HG03439 (cell line): ENCODE measurements at regions not wholly inside any gene's neighbourhood (a gene's known extent, or its start where the extent isn't known, plus 50 kb on each side); places are given as distances from the start of the nearest gene placed in this dataset.
"Not testable (repeated sequence)": the region's sequence is repeated elsewhere in the genome, so short reads cannot be mapped to it uniquely, and the experiment has no call there.

ENCODE experiments used
- ATAC-seq: cut with Tn5 transposase; IDR thresholded peaks from one replicate; pipeline ENCODE4 v1.9.1; 2021; ENCODE audit warnings: mild to moderate bottlenecking, moderate library complexity; ENCODE audit not compliant: unreplicated experiment

DNA sequence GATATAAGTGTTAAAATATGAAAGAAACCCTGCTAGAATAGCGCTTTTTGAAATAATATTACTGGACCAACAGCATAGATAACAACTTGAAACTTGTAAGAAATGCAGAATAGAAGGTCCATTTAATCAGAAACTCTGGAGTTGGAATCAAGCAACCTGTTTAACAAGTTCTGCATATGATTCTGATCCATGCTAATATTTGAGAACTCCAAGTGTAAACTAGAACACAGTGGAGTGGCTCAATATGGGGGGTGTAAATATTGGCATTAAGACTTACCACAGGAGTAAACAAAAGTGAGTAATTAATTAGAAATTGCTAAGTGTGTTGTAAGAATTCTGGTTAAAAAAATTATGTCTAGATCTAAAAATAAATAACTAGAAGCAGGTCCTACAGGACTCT is 151.2 kb downstream of the SLITRK1 start:
- no peak for ATAC-seq

DNA sequence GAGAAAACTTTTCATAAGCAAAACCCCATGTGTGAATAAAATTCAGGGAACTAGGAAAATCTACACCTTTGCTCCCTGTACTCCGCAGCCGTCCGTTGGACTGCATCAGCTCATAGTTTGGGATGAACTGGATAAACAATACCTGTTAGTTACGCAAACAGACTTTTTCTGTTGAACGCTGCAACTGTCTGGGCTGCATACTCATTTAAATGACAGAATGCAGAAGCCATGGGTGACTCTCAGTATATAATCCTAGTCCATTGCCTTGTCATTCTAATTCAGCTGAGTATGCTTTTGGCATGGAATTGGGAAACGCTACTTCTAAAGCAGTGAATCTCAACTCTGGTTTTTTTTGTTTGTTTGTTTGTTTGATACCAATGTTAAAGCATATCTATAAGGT is 151.6 kb downstream of the SLITRK1 start:
- ATAC-seq, result no peak

DNA sequence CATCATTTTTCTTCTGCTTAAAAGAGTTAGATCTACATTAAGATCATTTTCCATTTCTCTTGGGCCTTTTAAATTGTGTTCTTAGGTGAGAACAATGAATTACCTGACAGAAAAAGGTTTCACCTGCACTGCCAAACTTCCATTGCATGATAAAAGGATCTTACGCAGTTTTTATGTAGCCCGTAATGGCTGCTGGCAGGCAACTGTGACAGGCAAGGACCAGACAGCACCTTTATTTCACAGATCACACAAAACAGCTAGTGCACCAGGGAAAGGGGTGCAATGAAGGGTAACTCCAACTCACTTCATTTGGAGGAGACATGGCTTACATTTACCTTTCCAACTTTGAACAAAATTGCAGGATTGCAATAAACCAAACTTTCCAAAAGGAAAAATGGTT is 159.8 kb downstream of the SLITRK1 start:
- no peak for ATAC-seq

DNA sequence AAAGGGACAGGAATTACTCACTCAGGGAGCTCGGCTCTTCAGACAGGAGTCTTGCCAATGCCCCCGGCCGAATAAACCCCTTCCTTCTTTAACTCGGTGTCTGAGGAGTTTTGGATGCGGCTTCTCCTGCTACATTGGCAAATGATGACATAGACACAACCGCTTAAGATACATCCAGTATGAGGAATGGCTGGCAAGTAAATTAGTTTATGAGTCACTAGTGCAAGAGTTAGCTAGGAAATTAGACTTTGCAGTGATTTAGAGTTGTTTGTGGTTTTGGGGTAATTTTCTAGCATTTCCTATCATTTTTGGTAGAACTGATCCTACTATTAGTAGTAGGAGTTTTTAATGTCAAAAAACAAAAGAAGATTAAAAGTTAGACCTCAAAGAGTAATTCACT is 166.2 kb downstream of the SLITRK1 start:
- no peak for ATAC-seq

DNA sequence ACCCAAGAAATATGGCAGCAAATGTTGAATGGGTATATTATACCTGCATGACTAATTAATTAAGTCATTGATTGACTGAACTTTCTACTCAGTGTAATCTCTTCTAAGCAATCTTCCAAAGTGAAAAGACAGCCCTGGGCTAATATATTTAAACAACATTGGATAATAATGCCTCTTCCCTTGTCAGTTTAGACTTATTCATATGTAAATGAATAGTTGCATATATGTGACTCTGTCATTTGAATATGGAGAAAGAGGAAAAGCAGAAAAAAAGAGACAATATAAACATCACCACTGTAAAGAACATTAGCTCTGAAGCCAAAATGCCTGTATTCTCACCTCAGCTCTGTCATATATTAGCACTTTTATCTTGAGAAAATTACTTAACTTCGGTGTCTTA is 168.0 kb downstream of the SLITRK1 start:
- no peak for ATAC-seq

DNA sequence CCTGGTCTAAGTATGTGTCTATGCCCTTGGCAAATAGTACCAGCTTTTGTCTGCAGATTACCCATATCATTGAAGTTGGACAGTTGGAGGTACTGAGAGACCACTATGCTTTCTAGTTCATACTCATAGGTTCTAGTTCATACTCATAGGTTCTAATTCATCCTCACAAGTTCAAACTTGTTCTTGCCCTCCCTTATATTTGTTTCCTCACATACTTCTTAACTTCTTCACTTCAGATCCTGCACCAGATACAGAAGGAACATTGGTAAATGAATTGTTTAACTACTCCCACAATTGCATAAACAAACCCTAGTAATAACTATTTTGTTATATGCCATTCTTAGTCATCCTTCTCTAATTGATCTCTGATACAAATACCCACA is 172.2 kb downstream of the SLITRK1 start:
- no peak for ATAC-seq

DNA sequence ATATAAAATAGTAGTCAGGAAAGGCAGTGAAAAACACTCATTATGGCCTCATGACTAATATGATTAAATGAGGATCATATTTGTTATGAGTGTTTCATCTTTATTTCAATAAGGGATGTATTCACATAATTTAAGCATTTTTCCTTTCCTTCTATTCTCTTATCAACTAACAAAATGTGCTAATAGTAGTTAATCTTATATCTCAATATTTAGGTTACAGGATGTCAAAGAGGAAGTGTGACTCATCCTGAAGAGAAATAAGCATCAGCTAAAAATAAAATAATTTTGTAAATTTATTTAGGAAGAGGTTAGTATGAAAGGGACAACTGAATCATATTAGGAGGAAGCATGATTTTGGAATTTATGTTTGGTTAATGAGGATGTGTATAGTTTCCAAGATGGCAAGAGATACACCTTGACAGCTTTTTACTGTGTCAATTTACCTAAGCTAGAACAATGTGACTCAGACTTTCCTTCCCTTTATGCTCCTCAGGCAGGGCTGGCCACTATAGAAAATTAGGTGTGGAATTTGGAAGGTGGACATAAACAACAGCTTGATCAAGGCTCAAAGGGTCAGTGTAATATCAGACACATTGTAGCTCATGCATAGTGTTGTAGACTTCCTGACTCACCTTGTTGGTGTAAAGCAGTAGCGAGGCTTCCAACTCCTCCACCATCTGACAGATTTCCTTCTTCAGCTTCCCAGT is 172.7 kb downstream of the SLITRK1 start:
- no peak for ATAC-seq

DNA sequence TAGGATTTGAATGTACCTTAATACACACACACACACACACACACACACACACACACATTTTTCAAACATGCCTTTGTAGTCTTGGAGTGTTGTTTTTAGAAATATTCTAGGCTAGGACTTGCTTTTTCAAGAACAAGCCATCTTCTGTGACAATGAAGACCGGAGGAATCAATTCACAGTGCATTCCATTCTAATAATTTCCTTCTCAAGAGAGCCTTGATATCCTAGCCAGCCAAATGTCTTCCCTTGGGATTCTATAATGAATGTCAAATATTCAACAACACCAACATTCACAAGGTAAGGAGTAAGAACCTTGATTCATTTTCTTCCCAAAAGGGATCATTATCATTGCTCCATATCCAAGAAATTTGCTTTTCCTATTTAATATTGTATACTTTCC is 180.3 kb downstream of the SLITRK1 start:
- no peak for ATAC-seq

DNA sequence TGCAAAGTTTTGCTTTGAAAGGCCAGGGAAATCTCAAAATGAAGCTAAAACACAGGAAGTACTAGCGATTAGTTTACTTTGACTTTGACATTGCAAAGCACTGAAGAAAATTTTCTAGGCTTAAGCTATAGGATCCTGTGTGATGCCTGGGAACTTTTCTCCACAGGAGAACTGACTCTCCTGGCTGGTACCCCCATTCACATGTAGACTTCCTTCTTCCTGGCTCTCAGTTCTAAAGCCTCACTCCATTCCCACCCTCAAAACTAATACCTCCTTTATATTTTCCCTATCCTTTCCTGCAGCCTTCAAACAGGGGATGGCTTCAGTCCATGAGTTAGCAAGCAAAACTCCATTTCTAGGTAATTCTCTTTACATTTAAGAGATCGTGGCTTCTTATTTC is 189.5 kb downstream of the SLITRK1 start:
- ATAC-seq, result no peak

DNA sequence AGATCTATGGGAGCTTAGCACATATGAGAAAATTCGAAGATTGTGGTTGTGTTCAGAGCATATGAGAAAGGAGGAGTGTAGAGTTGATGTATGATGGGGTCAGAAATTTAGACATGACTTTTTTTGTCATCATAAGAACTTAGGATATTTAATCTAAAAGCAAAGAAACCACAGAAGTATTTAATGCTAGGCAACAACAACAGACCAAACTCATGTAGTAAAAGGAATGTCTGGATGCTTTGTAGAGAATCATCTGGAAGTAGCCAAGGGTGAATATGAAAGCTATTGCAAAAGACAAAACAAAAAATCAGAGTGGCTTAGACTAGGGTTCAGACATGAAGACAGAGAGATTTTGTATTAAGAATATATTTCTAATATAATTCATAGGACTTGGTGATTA is 190.3 kb downstream of the SLITRK1 start:
- ATAC-seq, result no peak

DNA sequence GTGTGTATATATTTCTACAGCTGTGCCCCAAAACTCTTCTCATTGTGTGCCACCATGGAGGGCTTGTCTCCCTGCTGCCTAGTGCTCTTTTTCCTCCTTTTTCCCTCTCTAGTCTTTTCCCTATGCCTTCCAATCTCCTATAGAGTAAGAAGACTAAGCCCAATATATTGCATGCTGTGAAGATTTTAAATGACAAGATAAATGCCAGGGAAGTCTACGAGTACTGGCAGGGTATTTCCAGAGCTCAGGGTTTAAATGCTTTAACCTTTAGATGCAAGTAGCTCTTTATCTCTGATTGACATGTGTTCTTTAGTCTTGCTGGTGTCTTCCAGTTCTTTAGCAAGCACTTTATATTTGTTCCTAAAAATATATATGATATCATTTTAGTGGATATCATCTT is 200.7 kb downstream of the SLITRK1 start:
- ATAC-seq, result no peak

DNA sequence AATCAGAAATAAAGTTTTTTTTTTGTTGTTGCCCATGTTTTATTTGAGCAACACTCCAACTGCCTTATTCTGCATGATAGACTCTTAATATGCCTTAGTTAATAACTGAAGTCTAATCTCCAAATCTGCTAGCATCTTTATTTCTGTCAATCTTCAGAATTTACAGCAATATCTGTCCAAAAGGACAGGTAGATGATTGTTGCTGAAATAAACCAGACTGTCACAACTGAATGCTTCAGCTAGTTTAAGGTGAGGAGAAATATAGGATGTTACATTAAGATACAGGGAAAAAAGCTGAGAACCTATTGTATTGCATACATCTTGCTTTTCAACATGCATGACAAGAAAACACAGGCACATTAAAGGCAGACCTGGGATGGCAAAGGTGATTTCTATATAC is 204.3 kb downstream of the SLITRK1 start:
- no peak for ATAC-seq

DNA sequence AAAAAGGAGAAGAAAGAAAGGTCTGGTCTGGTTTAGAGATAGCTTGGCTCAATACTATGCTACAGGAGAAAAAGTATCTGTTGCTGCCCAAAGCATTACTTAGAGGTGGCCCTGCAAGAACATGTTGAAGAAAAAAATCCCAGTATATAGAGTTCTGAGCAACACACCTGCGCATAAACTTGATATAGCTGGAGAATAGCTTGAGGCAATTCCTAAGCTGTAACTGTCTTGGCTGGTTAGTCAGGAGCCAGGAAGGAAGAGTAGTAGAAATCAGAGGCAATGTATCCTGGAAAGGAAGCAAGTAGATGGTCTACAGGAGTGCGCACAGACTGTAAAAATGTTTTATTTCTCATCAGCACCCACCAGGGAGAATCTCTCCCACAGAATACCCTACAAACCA is 209.7 kb downstream of the SLITRK1 start:
- no peak for ATAC-seq

DNA sequence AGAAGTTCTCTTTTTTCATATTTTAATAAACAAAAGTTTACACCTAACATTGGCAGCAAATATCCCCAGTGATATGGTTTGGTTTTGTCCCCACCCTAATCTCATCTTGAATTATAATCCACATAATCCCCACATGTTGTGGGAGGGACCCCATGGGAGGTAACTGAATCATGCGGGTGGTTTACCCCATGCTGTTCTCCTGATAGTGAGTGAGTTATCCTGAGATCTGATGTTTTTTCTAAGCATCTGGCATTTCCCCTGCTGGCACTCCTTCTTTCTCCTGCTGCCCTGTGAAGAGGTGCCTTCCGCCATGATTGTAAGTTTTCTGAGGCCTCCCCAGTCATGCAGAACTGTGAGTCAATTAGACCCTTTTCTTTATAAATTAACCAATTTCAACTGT is 214.7 kb downstream of the SLITRK1 start:
- ATAC-seq, result no peak

DNA sequence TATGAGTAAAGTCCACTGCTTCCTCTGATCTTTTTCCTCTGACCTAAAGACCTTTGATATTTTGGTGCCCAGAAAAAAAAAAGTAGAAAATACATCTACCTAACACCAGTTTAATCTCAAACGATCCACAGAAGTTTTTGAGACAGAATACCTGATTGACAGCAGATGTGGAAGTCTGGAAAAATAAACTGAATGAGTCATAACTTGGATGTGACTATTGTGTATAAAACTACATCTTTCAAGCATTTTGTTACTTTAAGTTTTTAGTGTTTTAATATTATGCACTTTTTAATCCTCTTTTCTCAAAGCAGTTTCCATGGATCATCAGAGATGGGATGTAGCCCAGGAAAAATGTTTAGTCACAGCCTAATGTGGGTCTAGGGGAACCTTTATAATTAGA is 216.1 kb downstream of the SLITRK1 start:
- ATAC-seq, result no peak

DNA sequence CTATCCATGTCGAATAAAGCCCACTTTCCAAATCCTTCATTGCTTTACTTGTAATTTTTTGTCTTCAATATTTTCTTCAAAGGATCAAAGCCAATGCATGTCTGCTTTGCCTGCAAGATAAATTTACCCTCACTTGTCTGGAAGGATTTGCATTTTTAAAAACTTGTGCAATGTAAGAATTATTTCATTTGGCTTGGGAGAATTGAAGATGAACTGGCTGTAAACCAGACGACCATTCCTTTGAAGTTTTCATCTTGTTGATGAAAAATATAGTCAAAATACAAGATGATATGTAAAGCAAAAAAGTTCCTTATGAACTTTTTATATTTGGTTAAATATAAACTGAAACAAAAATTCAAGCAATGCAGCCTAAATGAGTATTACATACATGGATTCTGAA is 225.0 kb downstream of the SLITRK1 start:
- ATAC-seq, result no peak

DNA sequence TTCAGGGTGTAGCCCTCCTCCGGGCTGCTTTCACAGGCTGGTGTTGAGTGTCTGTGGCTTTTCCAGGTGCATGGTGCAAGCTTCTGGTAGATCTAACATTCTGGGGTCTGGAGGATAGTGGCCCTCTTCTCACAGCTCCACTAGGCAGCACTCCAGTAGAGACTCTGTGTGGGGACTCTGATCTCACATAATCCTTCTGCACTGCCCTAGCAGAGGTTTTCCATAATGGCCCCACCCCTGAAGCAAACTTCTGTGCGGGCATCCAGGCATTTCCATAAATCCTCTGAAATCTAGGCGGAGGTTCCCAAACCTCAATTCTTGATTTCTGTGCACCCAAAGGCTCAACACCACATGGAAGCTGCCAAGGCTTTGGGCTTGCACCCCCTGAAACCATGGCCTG is 239.7 kb downstream of the SLITRK1 start:
- ATAC-seq, result not testable (repeated sequence)

DNA sequence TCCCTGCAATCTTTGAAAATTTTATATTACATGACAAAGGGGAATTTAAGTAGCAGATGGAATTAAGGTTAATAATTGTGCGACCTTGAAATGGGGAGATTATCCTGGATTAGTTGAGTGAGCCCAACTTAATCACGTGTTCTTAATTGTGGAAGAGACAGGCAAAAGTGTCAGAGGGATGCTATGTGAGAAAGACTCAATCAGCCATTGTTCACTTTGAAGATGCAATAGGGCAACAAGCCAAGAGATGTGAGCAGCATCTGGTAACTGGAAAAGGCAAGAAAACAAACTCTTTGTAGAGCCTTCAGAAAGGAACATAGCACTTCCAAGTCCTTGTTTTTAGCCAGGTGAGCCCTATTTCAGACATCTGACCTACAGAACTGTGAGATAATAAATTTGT is 247.7 kb downstream of the SLITRK1 start:
- no peak for ATAC-seq

DNA sequence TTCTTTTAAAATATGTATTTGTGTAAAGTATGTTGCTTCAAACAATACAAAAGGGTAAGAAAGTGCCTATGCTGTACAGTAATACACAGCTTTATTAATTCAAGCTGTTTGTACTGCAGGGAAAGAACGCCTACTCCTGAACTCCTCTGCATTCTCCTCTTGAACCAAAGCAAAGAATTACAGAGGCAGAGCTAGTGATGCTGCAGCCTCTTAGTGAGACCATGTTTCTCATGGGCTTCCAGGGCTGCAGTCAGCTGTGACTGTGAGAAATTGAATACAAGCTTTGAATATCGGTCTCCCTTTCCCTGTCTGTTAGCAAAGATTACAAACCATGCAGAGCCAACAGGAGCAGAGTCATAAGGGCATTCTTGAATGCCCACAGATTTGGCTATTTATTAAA is 248.5 kb downstream of the SLITRK1 start:
- ATAC-seq, result no peak

DNA sequence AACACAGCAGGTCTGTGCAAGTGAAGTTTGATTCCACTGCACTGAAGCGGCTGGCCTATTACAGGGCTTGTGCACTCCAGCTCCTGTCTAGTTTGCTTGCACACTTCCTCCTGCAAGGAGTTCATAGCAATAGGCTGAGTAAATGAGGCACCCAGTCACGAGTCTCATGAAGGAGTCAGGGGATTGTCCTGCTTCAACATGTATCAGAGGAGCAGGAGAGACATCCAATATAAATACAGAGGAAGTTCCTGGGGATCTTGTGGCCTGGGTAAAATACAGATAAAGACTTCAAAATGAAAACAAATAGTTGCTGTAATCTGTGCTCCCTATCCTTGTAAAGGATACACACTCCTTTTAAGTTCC is 259.9 kb downstream of the SLITRK1 start:
- no peak for ATAC-seq

DNA sequence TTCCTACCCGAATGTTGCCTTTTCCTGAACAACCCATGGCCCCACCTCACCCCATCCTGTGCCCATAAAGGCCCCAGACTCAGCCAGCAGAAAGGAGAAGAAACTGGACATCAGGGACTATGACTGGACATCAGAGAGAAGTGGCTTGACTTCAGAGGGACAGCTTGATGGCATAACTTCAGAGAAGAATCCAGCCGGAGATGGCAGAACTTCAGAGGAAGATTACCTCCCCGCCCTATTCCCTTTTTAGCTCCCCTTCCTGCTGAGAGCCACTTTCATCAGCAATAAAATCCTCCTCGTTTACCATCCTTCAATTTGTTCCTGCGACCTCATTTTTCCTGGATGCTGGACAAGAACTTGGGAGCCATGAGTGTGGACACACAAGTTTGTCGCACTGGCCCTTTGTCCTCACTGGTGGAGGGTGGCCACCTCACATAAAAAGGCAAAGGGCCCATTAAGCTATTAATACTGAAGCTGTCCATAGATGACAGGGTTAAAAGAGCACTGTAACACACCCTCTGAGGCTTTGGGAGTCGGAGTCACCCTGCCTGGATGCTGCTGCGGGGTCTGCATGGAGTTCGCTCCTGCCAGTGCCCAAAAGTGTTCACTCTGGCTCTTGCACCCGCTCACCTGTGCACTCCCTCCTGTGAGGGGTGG is 260.4 kb downstream of the SLITRK1 start:
- no peak for ATAC-seq

DNA sequence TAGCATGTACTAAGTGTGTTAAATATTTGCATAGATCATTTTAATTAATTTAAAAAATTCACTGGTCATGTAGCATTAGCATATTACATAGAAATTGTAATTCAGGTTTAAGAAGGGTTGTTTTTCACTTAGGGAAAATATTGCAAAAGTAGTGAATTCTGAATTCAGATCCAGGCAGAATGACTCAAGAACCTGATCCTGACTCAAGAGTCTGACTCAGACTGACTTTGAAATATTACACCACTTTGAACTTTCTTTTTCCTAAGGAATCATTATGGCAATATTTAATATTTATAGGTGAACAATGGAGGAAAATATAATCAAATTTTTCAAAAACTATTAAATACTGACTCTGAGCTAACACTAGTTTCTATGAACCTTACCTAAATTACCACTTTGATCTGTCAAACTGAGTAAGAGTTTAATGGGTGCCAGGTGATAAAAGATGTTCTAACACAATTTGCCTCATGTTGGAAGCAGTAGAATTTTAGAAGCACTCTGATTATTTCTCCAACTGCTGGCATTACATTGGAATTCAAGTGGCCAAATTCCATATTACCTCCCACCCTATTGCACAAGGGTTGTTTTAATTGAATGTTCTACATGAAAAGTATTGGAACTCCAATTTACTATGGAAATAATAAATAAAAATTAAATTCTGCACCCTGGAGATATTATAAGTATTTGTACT is 261.6 kb downstream of the SLITRK1 start:
- no peak for ATAC-seq
